ENCODE measurements at regions not wholly inside any gene's neighbourhood (a gene's known extent, or its start where the extent isn't known, plus 50 kb on each side); places are given as distances from the start of the nearest gene placed in this dataset.
A peak's percentile ranks its signal among the peaks of the same experiment; 100 is the strongest.

GRCh38 chr2:129254718-129255117, 724.7 kb upstream of the RAB6C start:
- Histone ChIP-seq H3K4me3 (no peak overlapping the region), H3K36me3 (ENCODE audit: insufficient read depth in 1 of 2, low read depth in 1 of 2) (peaks cover 0 to 10% of the 10 kb centered on the region in 2 donors), H3K27ac (no peak overlapping the region), H3K9me3 (no peaks in the 10 kb centered on the region), H3K27me3 (ENCODE audit: insufficient read depth in 3 of 3, low read length in 2 of 3) (no peaks in the 10 kb centered on the region), H3K4me1 (no peaks in the 10 kb centered on the region)
- WGBS, 3 donors, result 89 to 98% (median 94%) methylated on average over 5 of the region's 5 CpGs
- intact Hi-C loops (cut with DNase I), result no loop called here
- TF ChIP-seq, protein P1, sequence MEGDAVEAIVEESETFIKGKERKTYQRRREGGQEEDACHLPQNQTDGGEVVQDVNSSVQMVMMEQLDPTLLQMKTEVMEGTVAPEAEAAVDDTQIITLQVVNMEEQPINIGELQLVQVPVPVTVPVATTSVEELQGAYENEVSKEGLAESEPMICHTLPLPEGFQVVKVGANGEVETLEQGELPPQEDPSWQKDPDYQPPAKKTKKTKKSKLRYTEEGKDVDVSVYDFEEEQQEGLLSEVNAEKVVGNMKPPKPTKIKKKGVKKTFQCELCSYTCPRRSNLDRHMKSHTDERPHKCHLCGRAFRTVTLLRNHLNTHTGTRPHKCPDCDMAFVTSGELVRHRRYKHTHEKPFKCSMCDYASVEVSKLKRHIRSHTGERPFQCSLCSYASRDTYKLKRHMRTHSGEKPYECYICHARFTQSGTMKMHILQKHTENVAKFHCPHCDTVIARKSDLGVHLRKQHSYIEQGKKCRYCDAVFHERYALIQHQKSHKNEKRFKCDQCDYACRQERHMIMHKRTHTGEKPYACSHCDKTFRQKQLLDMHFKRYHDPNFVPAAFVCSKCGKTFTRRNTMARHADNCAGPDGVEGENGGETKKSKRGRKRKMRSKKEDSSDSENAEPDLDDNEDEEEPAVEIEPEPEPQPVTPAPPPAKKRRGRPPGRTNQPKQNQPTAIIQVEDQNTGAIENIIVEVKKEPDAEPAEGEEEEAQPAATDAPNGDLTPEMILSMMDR (IDR thresholded peaks at IDR 0.05), result no peak
- DNase-seq (no peak), ATAC-seq (no peak)

DNA sequence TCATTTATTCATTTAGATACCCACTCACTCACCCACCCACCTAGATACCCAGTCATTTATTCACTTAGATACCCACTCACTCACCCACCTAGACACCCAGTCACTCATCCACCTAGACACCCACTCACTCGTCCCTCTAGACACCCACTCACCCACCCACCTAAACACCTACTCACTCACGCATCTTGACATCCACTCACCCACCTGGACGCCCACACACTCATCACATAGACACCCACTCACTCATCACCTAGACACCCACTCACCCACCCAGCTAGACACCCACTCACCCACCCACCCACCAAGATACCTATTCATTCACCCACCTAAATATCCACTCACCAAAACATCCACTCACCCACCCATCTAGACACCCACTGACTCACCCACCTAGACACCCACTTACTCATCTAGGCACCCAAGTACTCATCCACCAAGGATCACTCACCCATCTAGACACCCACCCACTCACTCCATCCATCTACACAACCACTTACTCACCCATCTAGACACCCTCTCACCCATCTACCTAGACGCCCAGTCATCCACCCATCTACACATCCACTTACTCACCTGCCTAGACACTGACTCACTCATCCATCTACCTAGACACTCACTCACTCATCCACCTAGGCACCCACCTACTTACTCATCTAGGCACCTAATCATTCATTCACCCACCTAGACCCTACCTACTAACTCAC, 723.7 kb upstream of the RAB6C start:
- H3K4me3 ChIP-seq, result no peak overlapping the region
- no peak overlapping the region for H3K27ac ChIP-seq
- no peaks in the 10 kb centered on the region for H3K9me3 ChIP-seq
- no peaks in the 10 kb centered on the region for H3K4me1 ChIP-seq
- H3K27me3 ChIP-seq (ENCODE audit: insufficient read depth in 3 of 3, low read length in 2 of 3), result no peaks in the 10 kb centered on the region
- intact Hi-C loops (cut with DNase I), result no loop called here
- TF ChIP-seq, protein P1 (IDR thresholded peaks at IDR 0.05), result no peak
- 88 to 94% (median 92%) methylated on average over 4 of the region's 4 CpGs for WGBS, 3 donors
- peaks cover 0 to 10% of the 10 kb centered on the region in 2 donors for H3K36me3 ChIP-seq (ENCODE audit: insufficient read depth in 1 of 2, low read depth in 1 of 2)
- ATAC-seq, result no peak
- DNase-seq, result no peak

- DNase-seq (no peak), ATAC-seq (no peak)
- H3K9me3 ChIP-seq, result no peaks in the 10 kb centered on the region
- no peaks in the 10 kb centered on the region for H3K4me1 ChIP-seq
- H3K4me3 ChIP-seq, result no peak overlapping the region
- H3K36me3 ChIP-seq (ENCODE audit: insufficient read depth in 1 of 2, low read depth in 1 of 2), result peaks cover 0 to 10% of the 10 kb centered on the region in 2 donors
- WGBS, 3 donors, result 75 to 87% (median 77%) methylated on average over 2 of the region's 2 CpGs
- intact Hi-C loops (cut with DNase I), result no loop called here
- H3K27ac ChIP-seq, result no peak overlapping the region
- TF ChIP-seq, protein P1 (IDR thresholded peaks at IDR 0.05), result no peak
- no peaks in the 10 kb centered on the region for H3K27me3 ChIP-seq (ENCODE audit: insufficient read depth in 3 of 3, low read length in 2 of 3)
These were observed 722.8 kb upstream of the RAB6C start for GRCh38 chr2:129256642-129257041.

DNA sequence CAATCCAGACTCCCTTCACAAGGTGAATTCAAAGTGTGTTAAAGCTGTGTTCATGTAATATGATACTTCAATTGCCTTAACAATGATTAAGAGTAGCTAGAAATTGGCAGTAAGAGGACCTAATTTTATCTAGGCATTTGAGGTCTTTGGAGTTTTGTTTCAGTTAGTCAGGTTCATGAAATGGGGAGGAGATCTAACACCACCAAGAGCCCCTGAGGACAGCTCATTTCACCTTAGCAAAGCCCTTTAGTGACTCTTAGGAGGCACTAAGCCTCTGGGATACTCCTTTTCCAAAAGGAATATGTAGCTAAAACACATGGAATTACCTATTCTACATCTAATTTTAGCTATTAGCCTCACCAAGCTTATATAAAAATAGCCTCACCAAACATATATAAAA, 716.5 kb upstream of the RAB6C start:
- H3K36me3 ChIP-seq (ENCODE audit: insufficient read depth in 1 of 2, low read depth in 1 of 2), result peaks cover 0 to 10% of the 10 kb centered on the region in 2 donors
- peaks cover 14% of the 10 kb centered on the region for H3K4me1 ChIP-seq
- no peak overlapping the region for H3K4me3 ChIP-seq
- peaks cover 12% of the 10 kb centered on the region for H3K9me3 ChIP-seq
- TF ChIP-seq, protein P1 (IDR thresholded peaks at IDR 0.05), result no peak
- H3K27ac ChIP-seq, result no peak overlapping the region
- ATAC-seq (peak in 3 of 4 donors; percentile 53 to 86 (median 81)), DNase-seq (no peak)
- intact Hi-C loops (cut with DNase I), result no loop called here
- no peaks in the 10 kb centered on the region for H3K27me3 ChIP-seq (ENCODE audit: insufficient read depth in 3 of 3, low read length in 2 of 3)

DNA sequence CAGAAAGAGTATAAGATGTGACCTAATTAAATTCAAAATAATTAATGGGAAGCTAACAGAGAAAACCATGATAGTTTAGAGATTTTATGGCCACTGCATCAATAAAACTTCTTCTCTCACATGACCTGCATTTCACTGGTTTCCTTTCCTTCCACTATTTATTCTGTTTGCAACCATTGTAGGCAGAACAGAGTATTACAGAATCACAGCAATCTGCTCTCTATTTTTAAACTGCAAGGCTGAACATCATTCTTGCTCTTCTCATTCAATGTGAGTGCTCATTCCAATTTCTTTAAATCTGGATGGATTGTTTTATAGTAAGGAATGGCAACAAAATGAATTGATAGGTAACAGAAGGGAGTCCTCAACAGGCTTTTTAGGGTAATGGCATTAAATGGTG, 715.5 kb upstream of the RAB6C start:
- TF ChIP-seq, protein P1 (IDR thresholded peaks at IDR 0.05), result no peak
- no peaks in the 10 kb centered on the region for H3K27me3 ChIP-seq (ENCODE audit: insufficient read depth in 3 of 3, low read length in 2 of 3)
- H3K4me1 ChIP-seq, result peaks cover 14% of the 10 kb centered on the region
- H3K27ac ChIP-seq, result no peak overlapping the region
- ATAC-seq (no peak), DNase-seq (no peak)
- peaks cover 13% of the 10 kb centered on the region for H3K9me3 ChIP-seq
- intact Hi-C loops (cut with DNase I), result no loop called here
- no peak overlapping the region for H3K4me3 ChIP-seq
- peaks cover 0 to 8% of the 10 kb centered on the region in 2 donors for H3K36me3 ChIP-seq (ENCODE audit: insufficient read depth in 1 of 2, low read depth in 1 of 2)

All from psoas muscle (tissue), 7 donors.